ENCODE measurements at regions not wholly inside any gene's neighbourhood (a gene's known extent, or its start where the extent isn't known, plus 50 kb on each side); places are given as distances from the start of the nearest gene placed in this dataset.

- DNase-seq (ENCODE audit: low spot score): no peak
- no peak for TF ChIP-seq CTCF (IDR thresholded peaks at IDR 0.05)
- no peak overlapping the region for H3K4me3 ChIP-seq
- no peak overlapping the region for H3K27ac ChIP-seq
Observed at GRCh38 chr6:92047152-92047850, 1372.1 kb downstream of the EPHA7 start.

- no peak for TF ChIP-seq CTCF (IDR thresholded peaks at IDR 0.05)
- DNase-seq (ENCODE audit: low spot score): no peak
- no peak overlapping the region for H3K27ac ChIP-seq
- no peak overlapping the region for H3K4me3 ChIP-seq
Observed at GRCh38 chr6:92044312-92044711, 1375.0 kb downstream of the EPHA7 start.

- DNase-seq (ENCODE audit: low spot score): no peak
- TF ChIP-seq CTCF (IDR thresholded peaks at IDR 0.05): no peak
- H3K27ac ChIP-seq: no peak overlapping the region
- no peak overlapping the region for H3K4me3 ChIP-seq
Observed at GRCh38 chr6:92043777-92044176, 1375.6 kb downstream of the EPHA7 start.

- H3K4me3 ChIP-seq: no peak overlapping the region
- TF ChIP-seq CTCF (IDR thresholded peaks at IDR 0.05): no peak
- no peak overlapping the region for H3K27ac ChIP-seq
- no peak for DNase-seq (ENCODE audit: low spot score)
Observed at GRCh38 chr6:92026878-92027277, 1392.5 kb downstream of the EPHA7 start.

GRCh38 chr6:92024881-92025280 lies 1394.5 kb downstream of the EPHA7 start:
- TF ChIP-seq CTCF (IDR thresholded peaks at IDR 0.05): no peak
- H3K4me3 ChIP-seq: no peak overlapping the region
- no peak for DNase-seq (ENCODE audit: low spot score)
- no peak overlapping the region for H3K27ac ChIP-seq

GRCh38 chr6:92024110-92024509 lies 1395.2 kb downstream of the EPHA7 start:
- Histone ChIP-seq H3K27ac (no peak overlapping the region), H3K4me3 (no peak overlapping the region)
- TF ChIP-seq CTCF (IDR thresholded peaks at IDR 0.05): no peak
- no peak for DNase-seq (ENCODE audit: low spot score)

- DNase-seq (ENCODE audit: low spot score): no peak
- H3K27ac ChIP-seq: no peak overlapping the region
- no peak overlapping the region for H3K4me3 ChIP-seq
- no peak for TF ChIP-seq CTCF (IDR thresholded peaks at IDR 0.05)
Observed at GRCh38 chr6:92023410-92023966, 1395.9 kb downstream of the EPHA7 start.
